ENCODE measurements at regions not wholly inside any gene's neighbourhood (a gene's known extent, or its start where the extent isn't known, plus 50 kb on each side); places are given as distances from the start of the nearest gene placed in this dataset.
"Not testable (repeated sequence)": the region's sequence is repeated elsewhere in the genome, so short reads cannot be mapped to it uniquely, and the experiment has no call there.

DNA sequence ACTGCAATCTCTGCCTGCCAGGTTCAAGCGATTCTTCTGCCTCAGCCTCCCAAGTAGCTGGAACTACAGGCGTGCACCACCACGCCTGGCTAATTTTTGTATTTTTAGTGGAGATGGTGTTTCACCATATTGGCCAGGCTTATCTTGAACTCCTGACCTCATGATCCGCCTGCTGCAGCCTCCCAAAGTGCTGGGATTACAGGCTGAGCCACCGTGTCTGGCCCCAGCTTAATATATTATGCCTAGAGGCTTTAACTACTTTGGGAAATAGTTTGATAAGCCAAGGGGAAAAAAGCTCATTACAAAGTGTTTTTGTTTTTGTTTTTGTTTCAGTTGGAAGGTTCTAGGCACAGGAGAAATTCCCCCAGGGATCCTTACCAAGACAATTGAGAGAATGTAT lies 184.2 kb upstream of the FAM241A start:
- TF ChIP-seq POLR2A (IDR thresholded peaks at IDR 0.05) = not testable (repeated sequence)
- TF ChIP-seq, protein P1, sequence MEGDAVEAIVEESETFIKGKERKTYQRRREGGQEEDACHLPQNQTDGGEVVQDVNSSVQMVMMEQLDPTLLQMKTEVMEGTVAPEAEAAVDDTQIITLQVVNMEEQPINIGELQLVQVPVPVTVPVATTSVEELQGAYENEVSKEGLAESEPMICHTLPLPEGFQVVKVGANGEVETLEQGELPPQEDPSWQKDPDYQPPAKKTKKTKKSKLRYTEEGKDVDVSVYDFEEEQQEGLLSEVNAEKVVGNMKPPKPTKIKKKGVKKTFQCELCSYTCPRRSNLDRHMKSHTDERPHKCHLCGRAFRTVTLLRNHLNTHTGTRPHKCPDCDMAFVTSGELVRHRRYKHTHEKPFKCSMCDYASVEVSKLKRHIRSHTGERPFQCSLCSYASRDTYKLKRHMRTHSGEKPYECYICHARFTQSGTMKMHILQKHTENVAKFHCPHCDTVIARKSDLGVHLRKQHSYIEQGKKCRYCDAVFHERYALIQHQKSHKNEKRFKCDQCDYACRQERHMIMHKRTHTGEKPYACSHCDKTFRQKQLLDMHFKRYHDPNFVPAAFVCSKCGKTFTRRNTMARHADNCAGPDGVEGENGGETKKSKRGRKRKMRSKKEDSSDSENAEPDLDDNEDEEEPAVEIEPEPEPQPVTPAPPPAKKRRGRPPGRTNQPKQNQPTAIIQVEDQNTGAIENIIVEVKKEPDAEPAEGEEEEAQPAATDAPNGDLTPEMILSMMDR (IDR thresholded peaks at IDR 0.05 in 4 of 5, conservative IDR thresholded peaks at IDR 0.05 in 1 of 5) = not testable (repeated sequence)
